Ishikawa (cell line): ENCODE measurements at regions not wholly inside any gene's neighbourhood (a gene's known extent, or its start where the extent isn't known, plus 50 kb on each side); places are given as distances from the start of the nearest gene placed in this dataset.

ENCODE experiments used
- CEBPB ChIP-seq: IDR thresholded peaks from 2 replicates; pipeline ENCODE4 v1.6.1; 2012
- EGR1 ChIP-seq: IDR thresholded peaks from 2 replicates; pipeline ENCODE4 v1.6.1; 2012
- EP300 ChIP-seq: IDR thresholded peaks from 2 replicates; pipeline ENCODE4 v1.6.1; 2012; ENCODE audit warnings: borderline replicate concordance
- FOXM1 ChIP-seq: IDR thresholded peaks from 2 replicates; pipeline ENCODE4 v1.6.1; 2012; ENCODE audit warnings: low read depth, borderline replicate concordance
- MAX ChIP-seq: IDR thresholded peaks from 2 replicates; pipeline ENCODE4 v1.6.1; 2012
- NFIC ChIP-seq: IDR thresholded peaks from 2 replicates; pipeline ENCODE4 v1.6.1; 2012
- RAD21 ChIP-seq: IDR thresholded peaks from 2 replicates; pipeline ENCODE4 v1.6.1; 2012; ENCODE audit warnings: low read depth
- REST ChIP-seq: IDR thresholded peaks from 2 replicates; pipeline ENCODE4 v1.6.1; 2012; ENCODE audit warnings: low read depth, mild to moderate bottlenecking
- TEAD4 ChIP-seq: IDR thresholded peaks from 2 replicates; pipeline ENCODE4 v1.6.1; 2012
- YY1 ChIP-seq: IDR thresholded peaks from 2 replicates; pipeline ENCODE4 v1.6.1; 2012; ENCODE audit warnings: low read depth
- ZBTB7A ChIP-seq: IDR thresholded peaks from 2 replicates; pipeline ENCODE4 v1.6.1; 2012; ENCODE audit warnings: low read depth

- TF ChIP-seq NFIC (no peak), TEAD4 (no peak), FOXM1 (no peak), EGR1 (no peak), REST (no peak), CEBPB (no peak), YY1 (no peak), ZBTB7A (no peak), RAD21 (no peak), EP300 (no peak), MAX (no peak)
Measured at GRCh38 chr2:208982831-208983230, 441.0 kb upstream of the MAP2 start.
